ENCODE measurements at regions not wholly inside any gene's neighbourhood (a gene's known extent, or its start where the extent isn't known, plus 50 kb on each side); places are given as distances from the start of the nearest gene placed in this dataset.

- Mint-ChIP-seq H3K9me3 (no peaks in the 10 kb centered on the region), H3K4me1 (ENCODE audit: low read depth) (no peaks in the 10 kb centered on the region), H3K4me3 (no peak overlapping the region), H3K36me3 (ENCODE audit: insufficient read depth) (no peaks in the 10 kb centered on the region), H3K27me3 (ENCODE audit: low read depth) (no peaks in the 10 kb centered on the region)
- ATAC-seq = no peak
- no peak for DNase-seq
These were observed 223.6 kb downstream of the TTLL2 start for GRCh38 chr6:167548451-167548850.

DNA sequence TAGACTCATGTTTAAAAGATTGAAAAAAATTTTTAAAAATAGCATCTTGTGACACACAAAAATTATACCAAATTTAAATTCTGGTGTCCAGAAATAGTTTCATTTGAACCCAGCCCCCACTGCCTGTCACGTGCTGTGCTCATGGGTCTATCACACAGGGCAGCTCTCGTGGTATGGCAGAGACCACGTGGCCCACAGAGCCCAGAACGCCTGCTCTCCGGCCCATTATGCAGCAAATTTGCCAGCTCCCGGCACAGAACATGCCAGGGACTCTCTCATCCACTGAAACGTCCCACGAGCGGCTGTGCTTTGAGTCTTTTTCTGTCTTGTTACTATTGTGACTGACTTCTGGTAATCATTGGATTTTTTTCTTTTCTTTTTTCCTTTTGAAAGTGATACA, 224.3 kb downstream of the TTLL2 start:
- no peak for DNase-seq
- H3K27me3 Mint-ChIP-seq (ENCODE audit: low read depth) = no peaks in the 10 kb centered on the region
- no peak overlapping the region for H3K4me3 Mint-ChIP-seq
- no peaks in the 10 kb centered on the region for H3K36me3 Mint-ChIP-seq (ENCODE audit: insufficient read depth)
- no peaks in the 10 kb centered on the region for H3K9me3 Mint-ChIP-seq
- no peaks in the 10 kb centered on the region for H3K4me1 Mint-ChIP-seq (ENCODE audit: low read depth)
- no peak for ATAC-seq

DNA sequence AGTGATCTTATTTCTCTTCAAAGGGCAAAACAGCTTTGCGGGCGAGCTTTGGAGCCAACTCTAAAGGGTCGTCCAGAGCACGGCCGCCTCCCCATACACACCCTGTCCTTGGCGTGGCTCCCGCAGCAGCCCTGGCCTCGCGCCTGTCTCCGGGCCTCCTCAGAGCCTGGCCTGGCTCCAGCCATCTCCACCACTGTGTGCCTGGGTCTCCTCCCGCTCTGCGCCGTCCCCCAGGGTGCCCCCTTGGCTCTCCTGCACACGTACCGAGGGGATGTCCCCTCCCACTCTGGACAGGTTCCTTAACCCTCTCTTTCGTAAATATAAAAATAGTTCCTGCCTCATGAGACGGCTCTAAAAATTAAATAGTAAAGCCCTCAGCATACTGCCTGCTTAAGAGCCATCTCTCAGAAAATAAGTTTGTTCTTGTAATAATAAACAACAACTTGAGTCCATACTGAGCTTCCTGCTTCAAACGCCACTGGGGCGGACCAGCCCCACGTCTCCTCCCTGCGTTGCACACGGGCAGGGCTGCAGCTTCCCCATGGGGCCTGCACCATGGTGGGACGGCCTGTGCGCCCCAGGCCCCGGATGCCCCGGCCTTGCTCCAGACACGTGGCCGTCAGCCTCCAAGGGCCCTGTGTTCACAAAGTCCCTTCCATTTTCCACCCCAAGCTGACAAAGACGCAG, 226.2 kb downstream of the TTLL2 start:
- no peak for DNase-seq
- H3K27me3 Mint-ChIP-seq (ENCODE audit: low read depth) = no peaks in the 10 kb centered on the region
- no peaks in the 10 kb centered on the region for H3K36me3 Mint-ChIP-seq (ENCODE audit: insufficient read depth)
- H3K9me3 Mint-ChIP-seq = peaks cover 5% of the 10 kb centered on the region
- H3K4me1 Mint-ChIP-seq (ENCODE audit: low read depth) = no peaks in the 10 kb centered on the region
- no peak for ATAC-seq
- H3K4me3 Mint-ChIP-seq = no peak overlapping the region

- Mint-ChIP-seq H3K27me3 (ENCODE audit: low read depth) (no peaks in the 10 kb centered on the region), H3K4me1 (ENCODE audit: low read depth) (no peaks in the 10 kb centered on the region), H3K4me3 (no peak overlapping the region), H3K36me3 (ENCODE audit: insufficient read depth) (no peaks in the 10 kb centered on the region), H3K9me3 (peaks cover 10% of the 10 kb centered on the region)
- DNase-seq (no peak), ATAC-seq (no peak)
These were observed 226.9 kb downstream of the TTLL2 start for GRCh38 chr6:167551628-167552257.

- Mint-ChIP-seq H3K27me3 (ENCODE audit: low read depth) (no peaks in the 10 kb centered on the region), H3K4me1 (ENCODE audit: low read depth) (no peaks in the 10 kb centered on the region), H3K36me3 (ENCODE audit: insufficient read depth) (no peaks in the 10 kb centered on the region), H3K9me3 (peaks cover 10% of the 10 kb centered on the region), H3K4me3 (no peak overlapping the region)
- no peak for DNase-seq
- ATAC-seq = no peak
These were observed 227.4 kb downstream of the TTLL2 start for GRCh38 chr6:167552258-167552630.

DNA sequence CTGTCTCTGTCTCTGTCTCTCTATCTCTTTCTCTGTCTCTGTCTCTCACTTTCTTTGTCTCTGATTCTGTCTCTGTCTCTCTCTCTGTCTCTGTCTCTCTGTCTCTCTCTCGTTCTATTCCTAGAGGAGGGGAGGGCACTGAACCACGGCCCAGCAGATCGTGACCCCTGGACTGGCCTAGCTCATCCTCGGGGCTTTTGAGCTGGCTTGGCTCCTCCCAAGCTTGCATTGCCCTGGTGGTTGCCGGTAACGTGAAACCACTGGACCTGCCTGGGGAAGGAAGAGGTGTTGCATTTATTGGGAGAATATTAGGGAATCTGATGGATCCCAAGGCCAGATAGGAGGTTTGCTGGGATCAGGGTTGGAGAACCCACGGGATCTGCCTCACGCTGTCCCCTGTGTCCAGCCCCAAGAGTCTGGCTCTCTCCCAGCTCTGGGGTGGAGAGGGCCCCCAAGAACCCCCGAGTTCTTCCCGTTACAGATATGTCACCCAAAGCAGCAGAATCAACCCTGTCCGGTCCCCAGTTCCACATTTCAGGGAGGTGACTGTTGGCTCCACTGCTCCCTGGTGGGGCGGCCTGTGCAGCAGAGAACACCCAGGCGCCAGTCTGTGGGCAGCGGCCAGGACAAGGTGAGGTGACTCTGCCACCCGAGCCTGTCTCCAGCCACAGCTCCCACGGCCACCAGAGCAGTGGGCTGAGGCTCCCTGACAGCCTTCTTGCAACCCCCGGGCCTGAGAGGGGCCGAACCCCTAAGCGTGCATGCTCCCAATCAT, 228.3 kb downstream of the TTLL2 start:
- Mint-ChIP-seq H3K36me3 (ENCODE audit: insufficient read depth) (no peaks in the 10 kb centered on the region), H3K27me3 (ENCODE audit: low read depth) (no peaks in the 10 kb centered on the region), H3K4me3 (no peak overlapping the region), H3K9me3 (peaks cover 10% of the 10 kb centered on the region), H3K4me1 (ENCODE audit: low read depth) (no peaks in the 10 kb centered on the region)
- ATAC-seq = no peak
- no peak for DNase-seq

DNA sequence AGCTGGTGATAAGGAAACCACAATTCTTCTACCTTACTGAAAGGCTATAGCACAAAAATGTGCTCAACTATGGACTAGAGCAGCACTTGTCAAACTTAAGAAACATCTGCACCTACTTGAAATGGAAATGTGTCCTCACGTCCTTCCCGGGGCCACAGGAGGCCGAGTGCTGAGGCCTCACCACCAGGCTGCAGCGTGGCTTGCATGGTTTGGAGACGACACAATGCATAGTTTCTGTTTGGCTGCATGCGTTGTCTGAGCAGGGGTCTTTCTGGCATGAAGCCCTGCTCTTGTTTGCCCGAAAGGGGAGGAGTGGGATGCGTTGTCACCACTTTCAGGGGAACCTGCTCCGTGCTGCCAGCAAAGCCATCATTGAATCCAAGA, 228.8 kb downstream of the TTLL2 start:
- peaks cover 10% of the 10 kb centered on the region for H3K9me3 Mint-ChIP-seq
- ATAC-seq = no peak
- no peaks in the 10 kb centered on the region for H3K4me1 Mint-ChIP-seq (ENCODE audit: low read depth)
- no peak for DNase-seq
- no peaks in the 10 kb centered on the region for H3K36me3 Mint-ChIP-seq (ENCODE audit: insufficient read depth)
- H3K4me3 Mint-ChIP-seq = no peak overlapping the region
- H3K27me3 Mint-ChIP-seq (ENCODE audit: low read depth) = no peaks in the 10 kb centered on the region

DNA sequence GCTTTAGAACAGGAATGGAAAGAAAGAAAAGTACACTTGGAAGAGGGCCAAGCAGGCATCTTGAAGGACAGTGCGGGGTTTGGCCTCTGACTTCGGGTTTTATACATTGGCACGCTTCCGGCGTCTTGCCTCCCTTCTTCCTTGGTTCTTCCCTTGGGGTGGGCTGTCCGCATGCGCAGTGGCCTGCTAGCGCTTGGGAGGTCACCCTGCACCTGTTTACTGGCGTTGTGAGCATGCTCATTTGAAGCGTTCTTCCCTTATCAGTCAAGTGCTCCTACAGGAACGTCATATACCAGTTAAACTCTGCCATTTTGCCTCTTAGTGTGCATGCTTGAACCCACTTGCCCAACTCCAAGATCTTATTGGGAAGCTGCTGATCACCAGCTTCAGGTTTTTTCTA, 230.0 kb downstream of the TTLL2 start:
- Mint-ChIP-seq H3K27me3 (ENCODE audit: low read depth) (no peaks in the 10 kb centered on the region), H3K4me1 (ENCODE audit: low read depth) (no peaks in the 10 kb centered on the region), H3K4me3 (no peak overlapping the region), H3K9me3 (peaks cover 10% of the 10 kb centered on the region), H3K36me3 (ENCODE audit: insufficient read depth) (no peaks in the 10 kb centered on the region)
- ATAC-seq = no peak
- no peak for DNase-seq

- no peak overlapping the region for H3K4me3 Mint-ChIP-seq
- H3K4me1 Mint-ChIP-seq (ENCODE audit: low read depth) = no peaks in the 10 kb centered on the region
- DNase-seq (no peak), ATAC-seq (no peak)
- H3K9me3 Mint-ChIP-seq = peaks cover 10% of the 10 kb centered on the region
- H3K27me3 Mint-ChIP-seq (ENCODE audit: low read depth) = no peaks in the 10 kb centered on the region
- H3K36me3 Mint-ChIP-seq (ENCODE audit: insufficient read depth) = no peaks in the 10 kb centered on the region
These were observed 230.9 kb downstream of the TTLL2 start for GRCh38 chr6:167555836-167556235.

DNA sequence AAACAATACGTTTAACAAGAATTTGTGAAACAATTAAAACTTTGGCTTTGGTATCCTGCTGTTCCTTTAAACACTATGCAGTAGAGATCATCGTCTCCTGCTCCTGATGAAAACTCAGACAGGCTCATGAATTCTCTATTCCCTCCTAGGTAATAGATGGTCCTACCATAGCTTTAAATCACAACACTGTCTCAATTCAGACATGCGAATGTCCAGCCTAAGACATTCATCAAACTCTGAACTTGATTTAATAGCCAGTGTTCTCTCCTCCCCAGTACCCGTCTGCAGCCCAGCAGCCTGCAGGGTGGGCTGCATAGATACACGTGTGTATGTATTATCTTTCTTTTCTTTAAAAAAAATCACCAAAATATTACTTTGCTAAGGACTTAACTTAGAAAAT, 232.8 kb downstream of the TTLL2 start:
- Mint-ChIP-seq H3K4me1 (ENCODE audit: low read depth) (no peaks in the 10 kb centered on the region), H3K9me3 (peaks cover 10% of the 10 kb centered on the region), H3K27me3 (ENCODE audit: low read depth) (no peaks in the 10 kb centered on the region), H3K4me3 (no peak overlapping the region), H3K36me3 (ENCODE audit: insufficient read depth) (no peaks in the 10 kb centered on the region)
- ATAC-seq (no peak), DNase-seq (no peak)

DNA sequence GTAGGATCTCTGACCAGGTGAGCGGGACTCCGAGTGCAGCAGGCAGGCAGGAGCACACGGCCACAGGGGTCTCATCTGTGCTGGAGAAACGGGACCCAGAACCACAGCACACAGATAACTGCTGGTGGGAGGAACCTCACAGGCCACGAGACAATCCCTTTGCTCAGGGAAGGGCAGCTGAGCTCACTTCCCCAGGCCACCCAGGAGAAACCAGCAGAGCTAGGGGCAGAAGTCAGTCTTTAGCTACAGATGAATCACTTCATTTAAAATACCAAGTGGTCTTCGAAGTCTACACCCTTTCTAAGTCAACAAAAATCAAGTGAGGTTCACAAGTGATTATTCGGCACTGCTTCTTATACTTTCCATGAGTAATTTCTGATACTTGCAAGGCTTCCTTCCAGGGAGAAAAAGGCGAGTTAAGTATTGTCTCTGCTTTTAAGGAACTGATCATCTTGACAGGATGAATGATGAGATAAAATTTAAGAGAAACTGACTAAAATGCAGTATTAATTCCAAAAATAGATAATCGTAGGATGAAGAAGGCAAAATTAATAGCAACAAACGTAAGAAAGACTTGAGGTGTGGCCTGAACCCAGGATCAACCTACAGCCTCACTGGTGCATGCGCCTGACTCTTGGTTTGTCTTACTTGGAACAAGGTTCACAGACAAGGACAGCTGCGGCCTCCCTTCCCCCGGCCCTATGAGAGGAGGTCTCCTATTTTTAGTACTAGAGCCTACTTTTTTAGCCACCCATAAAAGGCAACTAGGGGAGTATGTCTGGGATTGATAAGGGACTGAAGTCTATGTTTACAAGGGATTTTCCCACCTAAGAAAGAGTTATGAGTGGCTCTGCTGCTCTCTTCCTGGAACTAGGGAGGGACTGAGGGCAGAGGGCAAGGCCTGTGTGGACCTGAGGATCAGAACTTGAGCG, 233.6 kb downstream of the TTLL2 start:
- H3K4me1 Mint-ChIP-seq (ENCODE audit: low read depth) = no peaks in the 10 kb centered on the region
- no peak overlapping the region for H3K4me3 Mint-ChIP-seq
- H3K9me3 Mint-ChIP-seq = peaks cover 10% of the 10 kb centered on the region
- no peaks in the 10 kb centered on the region for H3K27me3 Mint-ChIP-seq (ENCODE audit: low read depth)
- DNase-seq (no peak), ATAC-seq (no peak)
- H3K36me3 Mint-ChIP-seq (ENCODE audit: insufficient read depth) = no peaks in the 10 kb centered on the region

GRCh38 chr6:167559675-167560479, 235.0 kb downstream of the TTLL2 start:
- DNase-seq = no peak
- no peak for ATAC-seq
- no peak overlapping the region for H3K4me3 Mint-ChIP-seq
- peaks cover 4% of the 10 kb centered on the region for H3K27me3 Mint-ChIP-seq (ENCODE audit: low read depth)
- H3K36me3 Mint-ChIP-seq (ENCODE audit: insufficient read depth) = no peaks in the 10 kb centered on the region
- peaks cover 10% of the 10 kb centered on the region for H3K9me3 Mint-ChIP-seq
- H3K4me1 Mint-ChIP-seq (ENCODE audit: low read depth) = no peaks in the 10 kb centered on the region

DNA sequence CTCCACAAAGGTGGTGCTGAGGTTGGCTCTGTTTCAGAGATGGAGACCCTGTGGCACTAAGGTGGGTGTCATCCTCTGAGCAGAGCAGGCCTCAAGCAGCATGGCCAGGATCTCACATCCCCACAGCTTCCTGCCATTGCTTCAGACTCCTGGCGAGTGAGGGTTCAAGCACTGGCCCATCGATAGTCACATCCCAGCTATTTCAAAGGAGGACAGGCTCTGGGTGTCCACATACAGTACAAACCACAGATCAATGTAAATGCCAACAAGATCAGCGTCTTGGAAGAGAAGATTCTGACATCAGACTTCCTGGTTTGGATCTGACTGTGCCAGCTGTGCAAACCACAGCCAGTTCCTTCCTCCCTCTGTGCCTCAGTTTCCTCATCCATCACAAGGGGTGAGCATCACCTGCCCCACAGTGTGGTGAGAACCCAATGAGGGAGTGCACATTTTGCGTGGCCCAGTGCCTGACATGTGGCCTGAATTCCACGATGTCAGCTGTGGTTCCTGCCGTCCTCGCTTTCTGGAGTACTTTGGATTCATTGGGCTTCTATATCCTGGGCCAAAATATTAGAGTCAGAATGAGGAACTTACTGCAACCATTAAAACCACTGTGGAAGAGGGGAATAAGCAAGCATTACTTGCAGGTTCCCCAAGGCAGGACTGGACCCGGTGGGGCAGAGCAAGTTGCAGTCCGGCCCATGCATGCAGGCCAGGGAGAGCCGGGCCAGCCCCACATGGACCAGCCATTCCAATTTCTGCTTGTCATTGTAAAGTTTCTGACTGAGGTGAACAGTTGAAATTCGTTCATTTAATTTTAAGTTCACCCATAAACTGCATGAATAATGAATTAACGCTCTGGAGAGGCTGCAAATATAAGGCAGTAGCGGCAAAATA, 236.0 kb downstream of the TTLL2 start:
- no peak for ATAC-seq
- Mint-ChIP-seq H3K27me3 (ENCODE audit: low read depth) (peaks cover 7% of the 10 kb centered on the region), H3K36me3 (ENCODE audit: insufficient read depth) (no peaks in the 10 kb centered on the region), H3K9me3 (peaks cover 7% of the 10 kb centered on the region), H3K4me3 (no peak overlapping the region), H3K4me1 (ENCODE audit: low read depth) (no peaks in the 10 kb centered on the region)
- no peak for DNase-seq

All from activated T-cell treated with anti-CD3 and anti-CD28 coated beads, Interleukin-2, amount 50 U/mL, for 4 hours (primary cell).